MV-4-11 (cell line): ENCODE measurements at regions not wholly inside any gene's neighbourhood (a gene's known extent, or its start where the extent isn't known, plus 50 kb on each side); places are given as distances from the start of the nearest gene placed in this dataset.
"Not testable (repeated sequence)": the region's sequence is repeated elsewhere in the genome, so short reads cannot be mapped to it uniquely, and the experiment has no call there.

Experiments used
- DNase-seq: peaks from one replicate; lab custom pipeline; 2025; lab: John Stamatoyannopoulos, UW

DNA sequence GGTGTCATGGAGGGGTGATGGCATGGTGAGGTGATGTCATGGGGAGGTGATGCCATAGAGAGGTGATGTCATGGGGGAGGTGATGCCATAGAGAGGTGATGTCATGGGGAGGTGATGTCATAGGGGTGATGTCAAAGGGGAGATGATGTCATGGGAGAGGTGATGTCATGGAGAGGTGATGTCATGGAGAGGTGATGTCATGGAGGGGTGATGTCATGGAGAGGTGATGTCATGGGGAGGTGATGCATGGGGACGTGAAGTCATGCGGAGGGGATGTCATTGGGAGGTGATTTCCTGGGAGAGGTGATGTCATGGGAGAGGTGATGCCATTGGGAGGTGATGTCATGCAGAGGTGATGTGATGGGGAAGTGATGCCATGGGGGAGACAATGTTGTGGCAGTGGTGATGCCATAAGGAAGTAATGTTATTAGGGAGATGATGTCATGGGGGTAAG, 92.1 kb upstream of the C1orf174 start:
- DNase-seq = no peak

- DNase-seq = no peak
Observed at GRCh38 chr1:3992746-3993145, 92.7 kb upstream of the C1orf174 start.

DNA sequence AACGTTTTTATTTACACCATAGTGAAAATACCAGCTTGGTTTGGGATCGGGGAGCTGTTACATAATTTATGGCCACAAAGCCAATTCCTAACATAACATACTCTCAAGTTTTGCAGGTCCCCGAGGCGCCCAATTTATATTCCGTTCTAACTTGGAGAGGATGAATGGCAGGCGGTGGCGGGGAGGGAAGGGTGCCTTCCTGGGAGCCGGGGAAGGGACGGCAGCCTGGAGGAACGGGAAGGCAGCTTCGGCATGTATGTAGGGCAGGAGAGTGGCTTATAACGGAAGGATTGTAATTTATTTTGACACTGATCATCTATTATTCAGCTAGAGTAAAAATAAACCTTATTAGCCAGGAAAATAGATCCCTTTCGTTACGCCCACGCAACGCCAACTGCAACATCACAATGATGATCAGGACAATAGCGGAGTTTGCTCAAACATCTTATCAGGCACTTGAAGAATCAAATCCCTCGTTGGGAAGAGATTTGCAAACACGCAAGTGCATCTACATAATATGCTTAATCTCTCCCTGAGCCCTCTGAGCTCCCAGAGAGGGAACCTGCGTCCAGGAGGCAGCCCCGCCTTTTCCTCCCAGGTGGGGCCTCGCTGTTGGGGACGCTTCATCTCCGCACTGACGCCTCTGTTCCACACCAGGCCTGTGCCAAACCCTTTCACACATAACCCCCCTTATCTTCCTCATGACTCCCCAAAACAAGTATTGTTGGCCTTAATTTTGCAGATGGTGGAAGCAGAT, 93.7 kb upstream of the C1orf174 start:
- no peak for DNase-seq

DNA sequence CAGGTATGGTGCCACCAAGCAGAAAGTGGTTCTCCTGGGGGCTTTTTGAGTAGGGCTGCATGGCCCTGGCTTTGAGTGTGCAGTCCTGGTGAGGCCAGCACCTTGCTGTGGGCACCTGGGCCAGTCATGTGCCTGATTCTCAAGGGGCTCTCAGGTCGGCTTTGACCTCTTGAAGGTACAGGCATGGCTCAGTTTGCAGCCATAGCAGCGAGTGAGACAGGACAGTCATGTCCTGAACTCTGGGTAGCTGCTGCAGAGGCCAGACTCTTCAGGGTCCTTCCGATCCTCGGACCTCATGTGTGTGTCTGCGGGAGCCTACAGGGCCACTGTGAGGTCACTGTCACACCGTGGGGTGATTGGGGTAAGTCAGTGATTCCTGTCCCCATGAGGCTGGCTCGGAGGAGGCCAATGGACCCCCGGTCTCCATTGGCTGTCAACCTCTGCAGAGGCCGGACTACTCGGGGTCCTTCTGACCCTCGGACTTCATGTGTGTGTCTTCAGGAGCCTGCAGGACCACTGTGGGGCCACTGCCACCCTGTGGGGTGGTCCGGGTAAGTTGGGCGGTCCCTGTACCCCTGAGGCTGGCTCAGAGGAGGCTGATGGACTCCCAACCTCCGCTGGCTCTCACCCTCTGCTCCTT, 95.2 kb upstream of the C1orf174 start:
- no peak for DNase-seq

GRCh38 chr1:3996846-3997705, 97.0 kb upstream of the C1orf174 start:
- DNase-seq = peak; percentile 6

DNA sequence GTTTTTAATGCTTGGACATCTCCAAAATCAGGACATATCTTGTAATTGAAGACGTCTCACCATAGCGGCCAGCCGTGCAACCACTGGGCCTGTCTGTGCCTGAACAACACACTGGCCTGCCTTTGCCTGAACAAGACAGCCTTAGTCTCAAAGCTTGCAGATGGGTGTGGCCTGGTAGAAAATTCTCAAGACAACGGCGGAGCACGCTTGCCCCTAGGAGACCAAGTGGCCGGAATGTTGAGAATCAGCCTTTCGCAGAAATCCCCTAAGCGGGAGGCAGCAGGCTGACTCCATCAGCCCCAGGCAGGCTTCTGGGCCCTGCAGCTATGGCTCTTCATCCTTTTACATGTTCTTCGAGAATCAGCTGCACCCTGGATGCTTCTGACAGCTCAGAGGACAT, 98.0 kb upstream of the C1orf174 start:
- DNase-seq = no peak

DNA sequence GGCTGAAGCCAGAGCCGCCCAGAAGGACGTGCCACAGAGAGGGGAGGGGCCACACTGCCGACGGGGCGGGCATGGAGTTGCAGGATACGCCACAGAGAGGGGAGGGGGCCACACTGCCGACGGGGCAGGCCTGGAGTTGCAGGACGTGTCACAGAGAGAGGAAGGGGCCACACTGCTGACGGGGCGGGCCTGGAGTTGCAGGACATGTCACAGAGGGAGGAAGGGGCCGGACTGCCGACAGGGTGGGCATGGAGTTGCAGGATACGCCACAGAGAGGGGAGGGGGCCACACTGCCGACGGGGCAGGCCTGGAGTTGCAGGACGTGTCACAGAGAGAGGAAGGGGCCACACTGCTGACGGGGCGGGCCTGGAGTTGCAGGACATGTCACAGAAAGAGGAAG, 99.4 kb upstream of the C1orf174 start:
- DNase-seq = not testable (repeated sequence)

- DNase-seq = peak; percentile 4
Observed at GRCh38 chr1:3999941-4000735, 100.1 kb upstream of the C1orf174 start.

DNA sequence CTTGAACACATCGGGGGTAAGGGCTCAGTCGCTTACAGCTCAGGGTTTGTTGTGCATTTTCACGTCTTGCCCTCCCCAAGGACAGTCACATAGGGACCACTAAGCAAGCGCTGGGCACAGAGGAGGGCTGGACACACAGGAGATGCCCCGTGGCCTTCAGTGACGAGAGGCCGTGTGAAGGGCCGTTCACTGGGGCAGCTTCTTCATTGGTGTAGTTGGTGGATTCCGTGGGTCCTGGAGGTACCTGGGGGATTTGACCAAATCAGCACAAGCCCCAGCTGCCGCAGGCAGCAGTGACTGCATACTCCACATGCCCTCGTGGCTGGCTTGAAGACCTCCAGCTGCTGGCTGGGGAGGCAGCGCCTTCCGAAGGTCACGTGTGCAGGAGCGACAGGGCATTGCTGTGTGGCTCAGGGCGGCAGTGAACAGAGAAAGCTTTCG, 100.8 kb upstream of the C1orf174 start:
- no peak for DNase-seq

GRCh38 chr1:4001461-4001860, 101.4 kb upstream of the C1orf174 start:
- no peak for DNase-seq

DNA sequence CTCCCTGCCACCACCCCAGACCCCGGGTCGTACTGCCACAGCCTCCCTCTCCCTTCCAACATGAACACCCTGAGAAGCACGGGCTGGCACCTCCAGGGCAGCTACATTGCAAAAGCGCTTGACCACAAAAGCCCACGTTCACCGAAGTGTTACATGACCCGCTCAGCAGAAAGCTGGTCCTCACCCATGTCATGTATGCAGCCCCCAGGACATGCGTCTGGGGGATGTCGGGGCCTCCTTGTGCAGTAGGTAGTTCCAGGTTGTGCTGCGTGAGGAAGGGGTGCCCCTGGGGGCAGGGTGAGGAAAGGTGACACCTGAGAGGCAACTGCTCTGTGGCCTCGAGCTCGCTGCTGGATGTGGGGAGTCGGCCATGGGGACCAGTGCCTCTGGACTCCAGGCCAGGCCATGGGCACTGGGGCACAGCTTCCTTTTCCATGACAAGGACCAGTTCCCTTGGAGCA, 102.0 kb upstream of the C1orf174 start:
- DNase-seq = no peak

- no peak for DNase-seq
Observed at GRCh38 chr1:4002741-4003140, 102.7 kb upstream of the C1orf174 start.

DNA sequence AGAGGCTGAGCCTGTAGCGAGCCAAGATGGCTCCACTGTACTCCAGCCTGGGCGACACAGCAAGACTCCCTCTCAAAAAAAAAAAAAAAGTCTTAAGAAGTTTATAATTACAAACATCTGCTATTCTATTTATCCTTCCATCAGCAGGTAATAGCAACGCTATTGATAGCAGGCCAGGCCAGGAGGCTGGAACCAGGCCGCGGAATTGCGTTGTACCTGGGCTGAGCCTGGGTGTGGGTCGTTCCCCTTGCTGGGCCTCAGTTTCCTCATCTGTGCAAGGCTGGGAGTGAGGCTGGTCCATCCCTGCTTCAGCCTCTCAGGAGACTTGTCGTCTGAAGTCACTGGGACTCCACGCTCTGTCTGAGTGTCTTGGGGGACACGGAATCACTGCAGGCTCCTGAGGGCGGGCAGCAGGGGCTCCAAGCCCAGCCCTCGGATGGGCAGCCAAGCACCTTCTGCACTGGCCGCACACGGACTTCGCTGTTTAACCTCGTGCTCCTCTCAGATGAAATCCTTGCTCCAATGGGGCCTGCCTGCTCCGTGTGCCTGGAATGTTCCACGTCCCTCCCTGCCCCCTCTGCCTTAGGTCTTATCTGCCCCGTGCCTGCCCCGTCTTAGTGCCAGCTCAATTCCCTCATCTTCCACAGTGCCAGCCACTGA, 103.9 kb upstream of the C1orf174 start:
- DNase-seq = no peak

DNA sequence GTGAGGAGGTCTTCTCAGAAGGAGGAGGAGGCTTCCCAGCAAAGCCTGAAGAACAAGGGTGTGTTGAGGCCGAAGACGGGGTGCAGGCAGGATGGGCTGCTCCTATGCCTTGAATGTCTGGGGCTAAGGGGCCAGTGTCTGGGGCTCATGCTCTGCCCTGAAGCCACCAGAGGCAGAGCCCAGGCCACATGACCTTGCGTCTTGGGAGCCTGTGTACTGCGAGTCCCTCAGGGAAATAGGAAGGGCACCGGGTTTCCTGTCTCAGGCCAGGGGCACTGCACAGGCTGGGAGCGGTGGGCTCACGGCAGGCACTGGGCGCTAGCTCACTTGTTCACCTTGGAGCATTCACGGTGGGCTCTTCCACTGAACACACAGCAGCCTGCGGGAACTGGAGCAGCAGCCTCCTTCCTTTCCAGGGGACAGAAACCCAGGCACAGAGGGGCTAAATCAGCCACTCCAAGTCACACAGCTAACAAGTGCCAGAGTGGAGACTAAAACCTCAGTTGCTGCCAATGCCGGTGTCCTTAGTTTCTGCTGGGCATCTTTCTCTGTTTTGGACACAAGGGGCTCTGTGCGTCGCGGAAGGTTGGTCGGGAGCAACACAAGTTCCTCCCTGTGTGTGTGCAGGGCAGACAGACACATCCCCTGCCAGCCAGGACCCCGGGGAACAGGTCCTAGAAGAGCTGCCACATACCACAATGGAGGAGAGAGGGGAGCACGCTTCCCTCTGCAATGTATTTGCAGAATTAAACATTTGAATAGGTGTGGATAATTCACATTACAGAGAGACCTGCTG, 104.8 kb upstream of the C1orf174 start:
- no peak for DNase-seq

- no peak for DNase-seq
Observed at GRCh38 chr1:4005431-4005830, 105.4 kb upstream of the C1orf174 start.

GRCh38 chr1:4006676-4007374, 106.8 kb upstream of the C1orf174 start:
- peak; percentile 78 for DNase-seq

DNA sequence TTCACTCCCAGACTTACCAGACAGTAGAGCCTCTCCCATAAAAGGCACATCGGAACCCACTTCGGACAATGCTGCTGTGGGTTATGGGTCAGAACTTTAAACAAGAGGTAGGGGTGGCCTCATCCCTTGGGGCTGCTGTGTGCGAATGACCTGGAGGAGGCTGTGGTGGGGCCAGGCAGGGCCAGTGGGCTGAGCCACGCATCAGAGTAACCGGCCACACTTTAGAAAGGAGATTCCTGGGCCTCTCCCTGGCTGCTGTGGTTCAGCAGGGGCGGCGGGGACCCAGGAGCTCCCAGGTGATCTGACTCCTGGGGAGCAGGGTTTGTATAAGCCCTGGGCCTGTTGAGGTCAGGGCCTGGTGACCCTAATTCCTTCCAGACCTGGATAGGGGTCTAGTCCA, 110.2 kb upstream of the C1orf174 start:
- no peak for DNase-seq

- no peak for DNase-seq
Observed at GRCh38 chr1:4010814-4011605, 110.9 kb upstream of the C1orf174 start.
